NB4 (cell line): ENCODE measurements at regions not wholly inside any gene's neighbourhood (a gene's known extent, or its start where the extent isn't known, plus 50 kb on each side); places are given as distances from the start of the nearest gene placed in this dataset.

Source experiments
- POLR2A ChIP-seq: IDR thresholded peaks from 2 replicates; pipeline ENCODE4 v1.6.1; 2011; ENCODE audit warnings: mild to moderate bottlenecking; ENCODE audit not compliant: insufficient read length; ENCODE audit errors: extremely low read depth
- TF ChIP-seq, protein P1 (sequence below): IDR thresholded peaks from one replicate; pipeline ENCODE4 v1.5.1; 2012; ENCODE audit warnings: low read depth, low read length

DNA sequence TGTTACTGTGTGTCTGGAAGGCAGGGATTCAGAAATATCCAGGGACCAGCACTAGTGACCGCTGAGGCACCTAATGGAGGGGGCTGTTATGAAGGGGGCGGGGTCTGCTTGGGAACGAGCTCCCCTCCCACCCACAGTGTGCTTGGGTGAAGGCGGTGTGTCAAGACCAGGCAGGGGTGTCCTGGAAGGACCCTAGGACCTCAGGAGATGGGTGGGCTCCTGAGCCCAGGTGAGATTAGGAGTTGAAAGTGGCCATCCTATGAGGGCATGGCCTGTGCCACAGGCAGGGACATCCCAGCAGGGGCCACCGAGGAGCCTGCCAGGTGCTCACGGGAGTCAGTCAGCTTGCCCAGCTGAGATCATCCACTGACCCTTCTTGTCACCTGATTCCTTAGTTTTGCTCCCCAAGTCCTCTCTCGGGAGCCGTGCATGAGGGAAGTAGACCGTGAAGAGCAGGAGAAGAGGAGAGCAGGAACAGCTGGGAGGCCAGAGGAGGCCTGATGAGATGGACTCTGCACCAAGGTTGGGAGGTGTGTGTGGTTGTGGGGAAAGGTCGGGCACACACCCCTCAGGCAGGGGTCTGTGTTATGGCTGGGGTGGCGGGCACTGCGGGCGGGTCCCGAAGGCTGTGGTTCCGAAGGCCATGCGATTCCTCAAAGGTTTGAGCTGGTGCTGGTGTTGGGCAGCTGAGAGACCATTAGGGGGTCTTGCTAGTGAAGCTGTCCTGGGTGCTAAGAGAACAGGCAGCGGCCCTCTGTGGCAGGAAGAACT is 180.9 kb upstream of the HS6ST1 start:
- TF ChIP-seq, protein P1, sequence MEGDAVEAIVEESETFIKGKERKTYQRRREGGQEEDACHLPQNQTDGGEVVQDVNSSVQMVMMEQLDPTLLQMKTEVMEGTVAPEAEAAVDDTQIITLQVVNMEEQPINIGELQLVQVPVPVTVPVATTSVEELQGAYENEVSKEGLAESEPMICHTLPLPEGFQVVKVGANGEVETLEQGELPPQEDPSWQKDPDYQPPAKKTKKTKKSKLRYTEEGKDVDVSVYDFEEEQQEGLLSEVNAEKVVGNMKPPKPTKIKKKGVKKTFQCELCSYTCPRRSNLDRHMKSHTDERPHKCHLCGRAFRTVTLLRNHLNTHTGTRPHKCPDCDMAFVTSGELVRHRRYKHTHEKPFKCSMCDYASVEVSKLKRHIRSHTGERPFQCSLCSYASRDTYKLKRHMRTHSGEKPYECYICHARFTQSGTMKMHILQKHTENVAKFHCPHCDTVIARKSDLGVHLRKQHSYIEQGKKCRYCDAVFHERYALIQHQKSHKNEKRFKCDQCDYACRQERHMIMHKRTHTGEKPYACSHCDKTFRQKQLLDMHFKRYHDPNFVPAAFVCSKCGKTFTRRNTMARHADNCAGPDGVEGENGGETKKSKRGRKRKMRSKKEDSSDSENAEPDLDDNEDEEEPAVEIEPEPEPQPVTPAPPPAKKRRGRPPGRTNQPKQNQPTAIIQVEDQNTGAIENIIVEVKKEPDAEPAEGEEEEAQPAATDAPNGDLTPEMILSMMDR, result no peak
- no peak for TF ChIP-seq POLR2A
